Panc1 (cell line): ENCODE measurements at regions not wholly inside any gene's neighbourhood (a gene's known extent, or its start where the extent isn't known, plus 50 kb on each side); places are given as distances from the start of the nearest gene placed in this dataset.

ENCODE experiments used
- CTCF ChIP-seq: fragments of 450-650 bp; IDR thresholded peaks from 2 replicates; pipeline ENCODE4 v1.5.1; 2017; ENCODE audit warnings: mild to moderate bottlenecking
- POLR2AphosphoS5 ChIP-seq: IDR thresholded peaks from 2 replicates; pipeline ENCODE4 v1.6.1; 2012; ENCODE audit warnings: mild to moderate bottlenecking, low read depth, low read length, moderate library complexity
- REST ChIP-seq, 2 experiments: IDR thresholded peaks; 2 replicates each; pipeline ENCODE4 v1.6.1; 2011 to 2012; ENCODE audit warnings: low read depth in 2 of 2, control low read depth in 1 of 2, low read length in 1 of 2, mild to moderate bottlenecking in 1 of 2, moderate library complexity in 1 of 2; ENCODE audit not compliant: insufficient read depth in 1 of 2
- SIN3A ChIP-seq: IDR thresholded peaks from 2 replicates; pipeline ENCODE4 v1.6.1; 2012; ENCODE audit warnings: low read depth, mild to moderate bottlenecking, low read length, moderate library complexity, borderline replicate concordance; ENCODE audit not compliant: insufficient read depth
- TCF7L2 ChIP-seq: IDR thresholded peaks from 2 replicates; pipeline ENCODE4 v1.6.1; 2011; ENCODE audit warnings: mild to moderate bottlenecking, low read depth, low read length, inconsistent platforms

DNA sequence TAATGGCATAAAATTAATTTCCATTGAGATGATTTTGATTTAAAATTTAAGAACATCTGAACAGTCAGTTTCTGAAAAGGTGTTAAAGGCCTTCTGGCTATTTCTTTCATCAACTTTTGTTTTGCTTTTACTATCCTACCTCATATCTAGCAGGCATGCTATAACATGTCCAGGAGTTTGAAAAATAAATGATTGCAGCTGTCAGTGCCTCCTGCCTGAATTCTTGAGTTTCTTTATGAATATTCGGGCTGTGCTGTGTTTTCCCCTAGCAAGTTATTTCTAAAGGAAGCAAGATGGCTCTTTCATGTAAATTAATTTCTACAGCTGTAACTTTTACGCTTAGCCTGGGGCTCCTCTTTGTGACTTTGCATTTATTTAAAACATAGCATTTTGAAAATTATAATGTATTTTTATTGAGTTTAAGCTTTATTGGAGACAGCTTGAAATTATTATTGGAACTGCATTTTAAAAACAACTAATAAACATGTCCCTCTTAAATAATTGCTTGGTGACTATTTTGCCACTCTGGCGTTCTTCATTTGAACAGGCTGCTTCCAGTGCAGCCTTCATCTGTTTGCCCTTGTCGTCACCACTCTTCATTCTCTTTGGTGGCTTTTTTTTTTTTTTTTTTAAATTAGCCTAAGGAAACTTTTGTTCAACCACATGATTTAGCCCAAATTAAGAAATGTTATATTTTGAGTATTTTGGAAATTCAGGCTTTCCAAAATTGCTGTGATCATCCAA, 1083.4 kb upstream of the LRRN3 start:
- TF ChIP-seq CTCF: no peak
- no peak for TF ChIP-seq POLR2AphosphoS5
- no peak for TF ChIP-seq REST (IDR thresholded peaks at IDR 0.05; ENCODE audit: insufficient read depth in 1 of 2, low read depth in 2 of 2, low read length in 1 of 2)
- no peak for TF ChIP-seq SIN3A
- no peak for TF ChIP-seq TCF7L2
